K562 (cell line): ENCODE measurements at regions not wholly inside any gene's neighbourhood (a gene's known extent, or its start where the extent isn't known, plus 50 kb on each side); places are given as distances from the start of the nearest gene placed in this dataset.

ENCODE experiments used
- ATAC-seq: fragments of 200-7000 bp; cut with Tn5 transposase; 3 replicates; pipeline ENCODE4 v1.9.1; 2020; ENCODE audit warnings: moderate library complexity
- BruUV-seq: library from RNA; stranded (reverse); fragments of 400-500 nt; replicated peaks from 2 replicates; lab custom pipeline; 2021; lab: Mats Ljungman, UMichigan
- CTCF ChIA-PET: fragments of 300-600 bp; formaldehyde crosslinking; extraction: SDS; loops from one replicate; lab custom pipeline; 2021; ENCODE audit warnings: low intra/inter-chr PET ratio; lab: Yijun Ruan, JAX
- POLR2A ChIA-PET: fragments of 300-600, 350-650 bp; sonication (Branson Sonifier 250); formaldehyde crosslinking; extraction: SDS; loops from one replicate; lab custom pipeline; 2021; ENCODE audit warnings: antibody characterized with exemption, inconsistent platforms; lab: Yijun Ruan, JAX
- DNase-seq, 4 experiments: peaks; one replicate each; pipeline versions ENCODE4 v3.0.0 to v3.0.0-alpha.2; 2011 to 2018; ENCODE audit warnings: low spot score in 3 of 4, mixed read lengths in 3 of 4; ENCODE audit errors: extremely low read depth in 1 of 4
- FAIRE-seq: peaks from 2 replicates; lab custom pipeline; 2011; peaks lifted over from hg19 to GRCh38; lab: Jason Lieb, UNC
- H2AFZ ChIP-seq: 2 replicates; pipeline ENCODE4 v1.6.0; 2011; ENCODE audit warnings: low read depth, low read length, control low read depth, inconsistent platforms
- H3K27ac ChIP-seq: fragments of 200-600 bp; 3 replicates; pipeline ENCODE4 v1.8.0; 2011; ENCODE audit warnings: low read depth, mild to moderate bottlenecking, control low read depth, inconsistent platforms, low read length, moderate library complexity, mixed read lengths; ENCODE audit errors: extremely low read depth
- H3K27me3 ChIP-seq, 2 experiments: fragments of 300-600 bp in 1 of 2; 2 replicates in 1 of 2; 3 replicates in 1 of 2; pipeline versions ENCODE4 v1.6.0 to v1.8.0; 2011; ENCODE audit warnings: inconsistent platforms in 2 of 2, low read length in 2 of 2, mild to moderate bottlenecking in 1 of 2, mixed read lengths in 1 of 2, moderate library complexity in 1 of 2; ENCODE audit not compliant: control insufficient read depth in 2 of 2, insufficient read depth in 2 of 2
- H3K36me3 ChIP-seq: fragments of 300-600 bp; 3 replicates; pipeline ENCODE4 v1.8.0; 2011; ENCODE audit warnings: mild to moderate bottlenecking, low read length, inconsistent platforms; ENCODE audit not compliant: control insufficient read depth, insufficient read depth
- H3K4me1 ChIP-seq, 2 experiments: fragments of 200-600 bp in 1 of 2; replicated peaks in 1 of 2; 2 replicates in 1 of 2; 3 replicates in 1 of 2; pipeline versions ENCODE4 v1.5.1 to v1.8.0; 2011; ENCODE audit warnings: inconsistent platforms in 2 of 2, low read length in 2 of 2, mild to moderate bottlenecking in 1 of 2, mixed read lengths in 1 of 2, moderate library complexity in 1 of 2; ENCODE audit not compliant: control insufficient read depth in 2 of 2, insufficient read depth in 2 of 2
- H3K4me2 ChIP-seq: 2 replicates; pipeline ENCODE4 v1.6.1; 2011; ENCODE audit warnings: low read length, control low read depth, inconsistent platforms, mixed read lengths; ENCODE audit not compliant: insufficient read depth
- H3K4me3 ChIP-seq: fragments of 200-600 bp; sonication (generic), shearing (Covaris generic); 2 replicates; pipeline ENCODE4 v1.5.1; 2016; ENCODE audit warnings: control low read depth, inconsistent platforms
- H3K79me2 ChIP-seq: fragments of 200-600 bp; 3 replicates; pipeline ENCODE4 v1.8.0; 2011; ENCODE audit warnings: low read length, inconsistent platforms; ENCODE audit not compliant: control insufficient read depth, insufficient read depth
- H3K9ac ChIP-seq, 2 experiments: 2 replicates each; pipeline versions ENCODE4 v1.6.0 to v1.6.1; 2011; ENCODE audit warnings: low read depth in 2 of 2, low read length in 2 of 2, control low read depth in 1 of 2, inconsistent platforms in 1 of 2, mild to moderate bottlenecking in 1 of 2, mixed read lengths in 1 of 2; ENCODE audit not compliant: insufficient read depth in 1 of 2
- H3K9me1 ChIP-seq: one replicate; pipeline ENCODE4 v1.6.0; 2011; ENCODE audit warnings: inconsistent platforms, mild to moderate bottlenecking, low read length, moderate library complexity; ENCODE audit not compliant: control insufficient read depth, insufficient read depth
- H3K9me3 ChIP-seq: replicated peaks from 2 replicates; pipeline ENCODE4 v1.5.1; 2011; ENCODE audit warnings: low read depth, low read length, inconsistent platforms; ENCODE audit not compliant: control insufficient read depth, insufficient read depth
- H4K20me1 ChIP-seq: replicated peaks from 2 replicates; pipeline ENCODE4 v1.6.1; 2011; ENCODE audit warnings: low read length, inconsistent platforms, mixed read lengths; ENCODE audit not compliant: control insufficient read depth, insufficient read depth
- CEBPG ChIP-seq, 3 experiments: fragments of 200-800 bp in 1 of 3; sonication (Bioruptor generic) in 1 of 3; sonication (generic) in 1 of 3; formaldehyde crosslinking in 1 of 3; IDR thresholded peaks in 2 of 3; conservative IDR thresholded peaks in 1 of 3; 2 replicates each; pipeline versions ENCODE4 v1.6.1 to v1.8.0; 2016 to 2022; ENCODE audit warnings: missing compliant biosample characterization in 2 of 3, missing genetic modification characterization in 2 of 3, mild to moderate bottlenecking in 1 of 3, missing genetic modification reagents in 1 of 3
- ZBTB12 ChIP-seq: fragments of 250-450 bp; sonication (Bioruptor Pico); IDR thresholded peaks from 2 replicates; pipeline ENCODE4 v1.4.0; 2020
- ZC3H11A ChIP-seq: IDR thresholded peaks from 2 replicates; pipeline ENCODE4 v1.6.1; 2012; ENCODE audit warnings: low read depth, low read length, improper control_type of control experiment
- ZFP30 ChIP-seq: fragments of 250-450 bp; sonication (Bioruptor Pico); IDR thresholded peaks from 2 replicates; pipeline ENCODE4 v1.8.0; 2022; ENCODE audit warnings: moderate library complexity, mild to moderate bottlenecking, inconsistent platforms, borderline replicate concordance
- WGBS: fragments of 100-300 bp; shearing (Covaris generic); methylation state at CpG from one replicate; pipeline ENCODE4 v1.1.6; 2016; ENCODE audit warnings: low coverage, mixed read lengths; ENCODE audit not compliant: insufficient coverage; ENCODE audit errors: missing lambda C conversion rate; 5-methylcytosine and 5-hydroxymethylcytosine counted together
- in situ Hi-C: fragments of 300-500 bp; cut with MboI; formaldehyde crosslinking; loops from 4 replicates; pipeline ENCODE4 v1.15.0; 2018; ENCODE audit warnings: inconsistent platforms, mixed read lengths
- intact Hi-C: fragments of 100-400 bp; cut with micrococcal nuclease; formaldehyde crosslinking; loops from 2 replicates; pipeline ENCODE4 v1.14.2; 2022

GRCh38 chr5:5964347-5964746 is 414.0 kb downstream of the MED10 start (continued):
- TF ChIP-seq ZBTB12 (CRISPR knock-in tag) (no peak), ZC3H11A (no peak)

DNA sequence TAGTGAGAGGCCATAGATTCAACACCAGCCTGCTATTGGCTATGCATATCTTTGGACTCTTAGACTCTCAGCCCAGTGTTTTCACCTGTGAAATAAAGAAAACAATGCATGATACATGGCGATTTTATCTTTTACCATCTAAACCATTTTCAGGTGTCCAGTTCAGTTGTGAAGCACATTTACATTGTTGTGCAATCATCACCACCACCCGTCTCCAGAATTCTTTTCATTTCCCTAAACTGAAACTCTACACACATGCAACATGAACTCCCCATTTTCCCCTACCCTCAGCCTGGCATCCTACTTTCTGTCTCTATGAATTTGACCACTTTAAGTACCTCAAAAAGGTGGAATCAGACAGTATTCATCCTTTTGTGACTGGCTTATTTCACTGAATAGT is 420.6 kb downstream of the MED10 start:
- no peaks in the 10 kb centered on the region; the same call in 1 of the 2 replicates for H4K20me1 ChIP-seq
- H3K36me3 ChIP-seq: no peaks in the 10 kb centered on the region
- no peak for FAIRE-seq
- H2AFZ ChIP-seq: no peak overlapping the region
- ChIA-PET POLR2A (no interaction called here), CTCF (no interaction called here)
- DNase-seq: no peak
- H3K9me3 ChIP-seq: no peaks in the 10 kb centered on the region
- no peaks in the 10 kb centered on the region for H3K79me2 ChIP-seq
- no peaks in the 10 kb centered on the region for H3K4me1 ChIP-seq
- TF ChIP-seq ZFP30 (CRISPR knock-in tag) (no peak), CEBPG (CRISPR knock-in tag; IDR thresholded peaks at IDR 0.05) (no peak), CEBPG (tag; conservative IDR thresholded peaks at IDR 0.05 in 1 of 2, IDR thresholded peaks at IDR 0.05 in 1 of 2) (0 out of 4 replicates have a peak, but pooled peaks of 1 of the 2 experiments have one; percentile 34)
- no peaks in the 10 kb centered on the region for H3K9me1 ChIP-seq
- 0% methylated on average over 2 of the region's 2 CpGs for WGBS
- no peak overlapping the region for H3K4me2 ChIP-seq
- H3K27me3 ChIP-seq: peaks cover 0 to 12% of the 10 kb centered on the region in 2 experiments; a peak in 2 of 5 replicates
- BruUV-seq: no TSS peak
- intact Hi-C loops (no loop called here), in situ Hi-C loops (no loop called here)
- no peak overlapping the region for H3K27ac ChIP-seq
- no peak overlapping the region for H3K4me3 ChIP-seq
- ATAC-seq: no peak
- H3K9ac ChIP-seq: no peak overlapping the region
